H9 (cell line): ENCODE measurements at regions not wholly inside any gene's neighbourhood (a gene's known extent, or its start where the extent isn't known, plus 50 kb on each side); places are given as distances from the start of the nearest gene placed in this dataset.

Experiments
- DNase-seq: peaks from one replicate; pipeline ENCODE4 v3.0.0-alpha.2; 2017
- H2AFZ ChIP-seq: one replicate; pipeline ENCODE4 v1.6.1; 2013; ENCODE audit warnings: mild to moderate bottlenecking, low read length, control low read depth, moderate library complexity
- H2AK5ac ChIP-seq: 2 replicates; pipeline ENCODE4 v1.6.1; 2013; ENCODE audit warnings: low read length, control low read depth, mixed read lengths; ENCODE audit not compliant: insufficient read length
- H2BK120ac ChIP-seq: one replicate; pipeline ENCODE4 v1.6.1; 2013; ENCODE audit warnings: low read depth, mild to moderate bottlenecking, low read length, control low read depth, inconsistent platforms; ENCODE audit not compliant: poor library complexity, severe bottlenecking
- H2BK12ac ChIP-seq: 2 replicates; pipeline ENCODE4 v1.6.1; 2013; ENCODE audit warnings: low read length, control low read depth, mixed read lengths, low read depth; ENCODE audit not compliant: insufficient read length
- H2BK15ac ChIP-seq: 2 replicates; pipeline ENCODE4 v1.6.1; 2013; ENCODE audit warnings: low read depth, low read length, control low read depth
- H2BK20ac ChIP-seq: one replicate; pipeline ENCODE4 v1.6.1; 2013; ENCODE audit warnings: low read depth, mild to moderate bottlenecking, low read length, control low read depth, inconsistent platforms; ENCODE audit not compliant: poor library complexity, severe bottlenecking
- H2BK5ac ChIP-seq: 2 replicates; pipeline ENCODE4 v1.6.1; 2013; ENCODE audit warnings: low read length, control low read depth, mixed read lengths; ENCODE audit not compliant: insufficient read length
- H3K14ac ChIP-seq: 2 replicates; pipeline ENCODE4 v1.6.1; 2013; ENCODE audit warnings: low read length, control low read depth; ENCODE audit not compliant: insufficient read depth
- H3K18ac ChIP-seq: 2 replicates; pipeline ENCODE4 v1.6.1; 2013; ENCODE audit warnings: low read depth, mild to moderate bottlenecking, mixed read lengths, low read length, control low read depth; ENCODE audit not compliant: insufficient read length
- H3K23ac ChIP-seq: 2 replicates; pipeline ENCODE4 v1.6.1; 2013; ENCODE audit warnings: low read length, control low read depth, mixed read lengths, low read depth; ENCODE audit not compliant: insufficient read length
- H3K23me2 ChIP-seq: 2 replicates; pipeline ENCODE4 v1.6.1; 2013; ENCODE audit warnings: low read depth, mild to moderate bottlenecking, mixed read lengths, low read length, control low read depth; ENCODE audit not compliant: insufficient read length, poor library complexity, severe bottlenecking
- H3K27ac ChIP-seq: 2 replicates; pipeline ENCODE4 v1.5.1; 2013; ENCODE audit warnings: low read length, control low read depth, mixed read lengths, low read depth; ENCODE audit not compliant: insufficient read length
- H3K27me3 ChIP-seq: 2 replicates; pipeline ENCODE4 v1.6.1; 2013; ENCODE audit warnings: low read length, control low read depth, inconsistent platforms; ENCODE audit not compliant: insufficient read depth
- H3K4ac ChIP-seq: 2 replicates; pipeline ENCODE4 v1.6.1; 2013; ENCODE audit warnings: low read depth, mild to moderate bottlenecking, control low read depth, inconsistent platforms, low read length, moderate library complexity
- H3K4me1 ChIP-seq: 2 replicates; pipeline ENCODE4 v1.6.1; 2013; ENCODE audit warnings: low read length, control low read depth, inconsistent platforms; ENCODE audit not compliant: insufficient read depth
- H3K4me2 ChIP-seq: 2 replicates; pipeline ENCODE4 v1.6.1; 2013; ENCODE audit warnings: low read length, control low read depth, mixed read lengths; ENCODE audit not compliant: insufficient read length, insufficient read depth
- H3K56ac ChIP-seq: 2 replicates; pipeline ENCODE4 v1.6.1; 2013; ENCODE audit warnings: low read depth, mild to moderate bottlenecking, mixed read lengths, low read length, control low read depth; ENCODE audit not compliant: insufficient read length
- H3K79me1 ChIP-seq: 2 replicates; pipeline ENCODE4 v1.6.1; 2013; ENCODE audit warnings: low read depth, mild to moderate bottlenecking, moderate library complexity, low read length, control low read depth, inconsistent platforms; ENCODE audit not compliant: insufficient read depth, poor library complexity, severe bottlenecking
- H3K79me2 ChIP-seq: 2 replicates; pipeline ENCODE4 v1.6.1; 2013; ENCODE audit warnings: low read length, control low read depth, inconsistent platforms; ENCODE audit not compliant: insufficient read depth
- H3K9ac ChIP-seq: 2 replicates; pipeline ENCODE4 v1.6.1; 2013; ENCODE audit warnings: low read length, control low read depth, mixed read lengths; ENCODE audit not compliant: insufficient read length; ENCODE audit errors: extremely low read depth
- H3K9me3 ChIP-seq: one replicate; pipeline ENCODE4 v1.6.1; 2013; ENCODE audit warnings: low read depth, low read length, inconsistent platforms; ENCODE audit not compliant: control insufficient read depth
- H3T11ph ChIP-seq: one replicate; pipeline ENCODE4 v1.6.1; 2013; ENCODE audit warnings: mild to moderate bottlenecking, low read length, control low read depth, inconsistent platforms
- H4K20me1 ChIP-seq: one replicate; pipeline ENCODE4 v1.6.1; 2013; ENCODE audit not compliant: control insufficient read depth, insufficient read length, insufficient read depth
- H4K5ac ChIP-seq: 2 replicates; pipeline ENCODE4 v1.6.1; 2013; ENCODE audit warnings: low read depth, mild to moderate bottlenecking, mixed read lengths, low read length, control low read depth; ENCODE audit not compliant: insufficient read length
- H4K8ac ChIP-seq: replicated peaks from 2 replicates; pipeline ENCODE4 v1.6.1; 2013; ENCODE audit warnings: low read length, control low read depth, mixed read lengths, low read depth; ENCODE audit not compliant: insufficient read length
- H4K91ac ChIP-seq: 2 replicates; pipeline ENCODE4 v1.6.1; 2013; ENCODE audit warnings: low read depth, mild to moderate bottlenecking, moderate library complexity, mixed read lengths, low read length, control low read depth; ENCODE audit not compliant: insufficient read length
- H3K27ac Mint-ChIP-seq, 3 experiments: 2 replicates in 2 of 3; 3 replicates in 1 of 3; pipeline ENCODE4 v1.8.0; 2020 to 2021; ENCODE audit warnings: mixed read lengths in 3 of 3, mild to moderate bottlenecking in 1 of 3, moderate library complexity in 1 of 3
- H3K27me3 Mint-ChIP-seq: 2 replicates; pipeline ENCODE4 v1.8.0; 2021; ENCODE audit warnings: low read depth, mild to moderate bottlenecking, moderate library complexity, mixed read lengths
- H3K36me3 Mint-ChIP-seq, 3 experiments: 2 replicates in 2 of 3; 3 replicates in 1 of 3; pipeline ENCODE4 v1.8.0; 2020 to 2021; ENCODE audit warnings: low read depth in 3 of 3, mixed read lengths in 3 of 3; ENCODE audit not compliant: insufficient read depth in 1 of 3
- H3K4me1 Mint-ChIP-seq, 2 experiments: 2 replicates each; pipeline ENCODE4 v1.8.0; 2020; ENCODE audit warnings: mixed read lengths in 2 of 2
- H3K4me3 Mint-ChIP-seq, 2 experiments: 2 replicates in 1 of 2; 3 replicates in 1 of 2; pipeline ENCODE4 v1.8.0; 2020 to 2021; ENCODE audit warnings: mild to moderate bottlenecking in 2 of 2, mixed read lengths in 2 of 2, moderate library complexity in 1 of 2
- H3K9me3 Mint-ChIP-seq, 2 experiments: 2 replicates in 1 of 2; 3 replicates in 1 of 2; pipeline ENCODE4 v1.8.0; 2020; ENCODE audit warnings: mild to moderate bottlenecking in 2 of 2, mixed read lengths in 2 of 2, moderate library complexity in 1 of 2
- whole genome bisulfite sequencing: extraction: QIAGEN DNeasy Blood & Tissue Kit; methylation state at CpG from one replicate; pipeline ENCODE4 v1.1.7; 2013; ENCODE audit warnings: missing lambda C conversion rate, low lambda C conversion rate, mixed read lengths; ENCODE audit not compliant: insufficient read length; ENCODE audit errors: extremely low coverage; 5-methylcytosine and 5-hydroxymethylcytosine counted together
- TF ChIP-seq, protein P1 (sequence below): fragments of 200-600 bp; sonication (generic); conservative IDR thresholded peaks from 3 replicates; pipeline ENCODE4 v1.8.0; 2021; ENCODE audit warnings: antibody characterized with exemption, mild to moderate bottlenecking

DNA sequence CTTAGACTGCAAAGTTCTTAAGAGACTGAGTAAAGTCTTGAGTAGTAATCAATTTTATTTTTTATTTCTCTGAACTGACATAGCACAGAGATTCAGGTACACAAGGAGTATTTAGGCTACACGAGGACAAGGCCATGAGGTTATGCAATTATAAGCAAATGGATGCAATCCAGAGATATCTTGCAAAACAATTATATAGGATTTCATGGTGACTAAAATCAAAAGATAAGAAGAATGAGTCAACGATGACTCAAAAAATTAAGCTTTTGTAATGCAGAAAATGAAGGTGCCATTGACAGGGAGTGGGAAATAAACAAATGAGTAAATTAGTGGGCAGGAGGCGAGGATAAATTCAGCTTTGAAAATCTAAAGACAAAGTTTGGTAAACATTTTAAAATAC lies 66.7 kb upstream of the MYO3A start:
- TF ChIP-seq, protein P1, sequence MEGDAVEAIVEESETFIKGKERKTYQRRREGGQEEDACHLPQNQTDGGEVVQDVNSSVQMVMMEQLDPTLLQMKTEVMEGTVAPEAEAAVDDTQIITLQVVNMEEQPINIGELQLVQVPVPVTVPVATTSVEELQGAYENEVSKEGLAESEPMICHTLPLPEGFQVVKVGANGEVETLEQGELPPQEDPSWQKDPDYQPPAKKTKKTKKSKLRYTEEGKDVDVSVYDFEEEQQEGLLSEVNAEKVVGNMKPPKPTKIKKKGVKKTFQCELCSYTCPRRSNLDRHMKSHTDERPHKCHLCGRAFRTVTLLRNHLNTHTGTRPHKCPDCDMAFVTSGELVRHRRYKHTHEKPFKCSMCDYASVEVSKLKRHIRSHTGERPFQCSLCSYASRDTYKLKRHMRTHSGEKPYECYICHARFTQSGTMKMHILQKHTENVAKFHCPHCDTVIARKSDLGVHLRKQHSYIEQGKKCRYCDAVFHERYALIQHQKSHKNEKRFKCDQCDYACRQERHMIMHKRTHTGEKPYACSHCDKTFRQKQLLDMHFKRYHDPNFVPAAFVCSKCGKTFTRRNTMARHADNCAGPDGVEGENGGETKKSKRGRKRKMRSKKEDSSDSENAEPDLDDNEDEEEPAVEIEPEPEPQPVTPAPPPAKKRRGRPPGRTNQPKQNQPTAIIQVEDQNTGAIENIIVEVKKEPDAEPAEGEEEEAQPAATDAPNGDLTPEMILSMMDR = no peak
- no peaks in the 10 kb centered on the region for H3K27me3 Mint-ChIP-seq
- Histone ChIP-seq H3K23ac (no peak overlapping the region), H2BK12ac (no peak overlapping the region), H3K4me2 (no peak overlapping the region), H3K9ac (no peak overlapping the region), H3K4me1 (no peaks in the 10 kb centered on the region), H3K79me2 (no peaks in the 10 kb centered on the region), H2AK5ac (no peak overlapping the region), H2BK20ac (no peak overlapping the region), H3K56ac (no peak overlapping the region), H3K27me3 (no peaks in the 10 kb centered on the region), H3K79me1 (no peaks in the 10 kb centered on the region), H3K18ac (no peak overlapping the region), H4K8ac (no peak overlapping the region), H3K9me3 (no peaks in the 10 kb centered on the region), H2BK120ac (no peak overlapping the region), H2BK15ac (no peak overlapping the region), H3K14ac (no peak overlapping the region), H3T11ph (no peak overlapping the region), H2AFZ (no peak overlapping the region), H4K91ac (no peak overlapping the region), H2BK5ac (no peak overlapping the region), H3K4ac (no peak overlapping the region), H3K23me2 (no peaks in the 10 kb centered on the region), H4K5ac (no peak overlapping the region), H4K20me1 (no peaks in the 10 kb centered on the region), H3K27ac (no peak overlapping the region)
- peaks cover 14 to 18% of the 10 kb centered on the region in 2 experiments; a peak in 4 of 5 replicates for H3K9me3 Mint-ChIP-seq
- WGBS = no CpG with 5 or more reads among the region's 3 CpGs
- H3K36me3 Mint-ChIP-seq = peaks cover 3 to 16% (median 6%) of the 10 kb centered on the region in 3 experiments
- no peak overlapping the region for H3K4me3 Mint-ChIP-seq
- no peak for DNase-seq
- H3K4me1 Mint-ChIP-seq = no peaks in the 10 kb centered on the region
- H3K27ac Mint-ChIP-seq = no peak overlapping the region
